ENCODE measurements at regions not wholly inside any gene's neighbourhood (a gene's known extent, or its start where the extent isn't known, plus 50 kb on each side); places are given as distances from the start of the nearest gene placed in this dataset.
"Not testable (repeated sequence)": the region's sequence is repeated elsewhere in the genome, so short reads cannot be mapped to it uniquely, and the experiment has no call there.

DNA sequence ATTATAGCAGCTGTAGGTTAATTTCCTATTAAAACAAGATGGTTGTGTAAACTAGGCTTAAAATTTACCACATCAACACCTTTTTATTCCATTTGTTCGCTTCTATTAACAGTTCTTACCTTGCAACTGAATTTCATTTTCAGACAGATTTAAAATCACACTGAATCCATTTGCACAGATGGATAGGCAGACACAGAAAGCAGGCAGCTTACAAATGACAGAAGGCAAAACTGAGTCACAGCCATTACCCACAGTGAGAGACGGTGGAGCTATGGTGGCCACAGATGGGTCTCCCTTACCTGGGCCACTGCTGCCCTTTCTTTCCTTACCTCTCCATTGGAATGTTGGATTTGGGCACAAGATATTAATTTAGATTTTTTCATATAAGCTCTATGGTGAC lies 1567.8 kb upstream of the SLC10A2 start:
- no peak for DNase-seq (ENCODE audit: low spot score)

DNA sequence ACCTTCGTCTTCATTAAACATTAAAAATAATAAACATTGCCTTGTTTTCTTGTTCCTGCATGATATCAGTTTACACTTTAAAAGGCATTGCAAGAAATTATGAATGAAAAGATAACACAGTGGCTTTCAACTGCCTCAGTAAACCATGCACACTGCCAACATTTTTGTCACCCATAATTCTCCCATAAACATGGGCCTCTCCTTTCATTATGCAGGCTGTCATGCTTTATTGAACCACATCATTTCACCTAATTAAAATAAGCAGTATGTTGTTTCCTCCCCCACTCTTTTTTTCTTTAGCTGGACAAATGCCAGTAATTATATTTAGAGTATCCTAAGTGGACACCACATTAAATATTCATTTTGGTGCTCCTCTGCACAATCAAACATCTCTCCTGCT lies 1566.5 kb upstream of the SLC10A2 start:
- DNase-seq (ENCODE audit: low spot score), result no peak

DNA sequence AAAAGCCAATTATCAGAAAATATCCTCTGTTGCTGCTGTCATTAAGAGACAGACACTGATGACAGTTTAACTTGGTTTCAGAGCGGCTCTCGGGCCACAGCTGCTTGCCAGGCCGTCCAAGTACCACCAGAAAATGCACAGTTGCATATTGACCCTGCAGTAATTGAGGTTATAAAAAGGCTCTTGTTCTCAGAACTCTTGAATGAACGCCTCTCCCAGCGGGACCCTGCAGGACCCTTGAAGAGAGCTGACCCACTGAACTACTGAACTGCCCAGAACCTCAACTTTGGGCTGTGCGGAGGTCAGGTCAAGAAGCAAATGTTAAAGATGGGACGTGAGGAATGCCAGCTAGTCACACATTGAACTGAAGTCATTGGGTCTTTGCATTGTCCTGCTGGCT lies 1559.0 kb upstream of the SLC10A2 start:
- no peak for DNase-seq (ENCODE audit: low spot score)

DNA sequence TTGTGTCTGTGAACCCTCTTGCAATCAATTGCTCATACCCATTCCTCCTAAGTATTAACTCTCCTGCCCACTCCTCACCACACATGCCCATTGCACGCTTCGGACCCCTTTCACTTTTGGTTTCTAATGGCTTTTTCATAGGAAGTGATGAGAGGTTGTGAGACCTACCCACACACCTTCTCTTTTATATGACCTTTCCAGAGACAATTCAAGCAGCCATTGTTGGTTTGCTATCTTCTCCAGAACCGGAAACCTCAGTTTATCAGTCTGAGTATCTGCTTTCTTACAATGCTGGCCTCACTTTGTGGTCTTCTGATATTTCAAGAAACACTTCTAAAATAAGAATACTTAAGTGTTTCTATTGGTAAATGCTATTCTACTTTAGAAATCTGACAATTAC lies 1550.8 kb upstream of the SLC10A2 start:
- DNase-seq (ENCODE audit: low spot score), result no peak

DNA sequence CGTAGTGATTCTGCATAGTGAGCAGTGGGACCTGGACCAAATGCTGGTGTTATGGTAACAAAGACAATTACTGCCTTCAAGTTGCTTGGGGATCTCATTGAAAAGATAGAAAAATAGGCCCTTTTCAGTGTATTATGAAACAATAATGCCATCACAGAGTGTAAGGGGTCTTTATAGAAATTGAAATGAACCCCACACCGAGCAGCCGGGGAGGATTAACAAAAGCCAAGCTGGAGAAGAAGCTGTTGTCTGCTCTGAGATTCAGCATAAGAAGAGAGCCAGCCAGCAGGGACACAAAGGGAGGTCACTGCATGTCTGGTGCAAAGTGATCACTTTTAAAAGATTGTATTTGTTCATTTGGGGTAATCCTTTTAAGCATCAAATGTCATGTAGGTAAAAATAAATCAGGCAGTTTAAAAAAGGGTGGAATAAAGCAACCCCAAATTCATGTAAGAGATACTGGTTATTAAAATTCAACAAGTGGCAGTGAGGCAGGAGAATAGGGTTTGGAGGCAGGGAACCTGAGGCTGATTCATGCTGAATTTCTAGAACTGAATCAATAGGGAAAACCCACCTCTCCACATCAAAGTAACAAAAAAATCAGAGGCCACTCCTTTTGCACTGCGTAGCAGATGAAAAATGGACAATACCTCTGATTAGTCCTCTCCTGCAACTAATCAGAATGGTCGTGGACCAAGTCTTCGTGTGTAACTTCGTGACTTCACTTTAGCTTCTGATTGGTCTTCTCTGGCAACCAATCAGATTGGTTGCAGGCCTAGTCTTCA lies 1548.3 kb upstream of the SLC10A2 start:
- no peak for DNase-seq (ENCODE audit: low spot score)

DNA sequence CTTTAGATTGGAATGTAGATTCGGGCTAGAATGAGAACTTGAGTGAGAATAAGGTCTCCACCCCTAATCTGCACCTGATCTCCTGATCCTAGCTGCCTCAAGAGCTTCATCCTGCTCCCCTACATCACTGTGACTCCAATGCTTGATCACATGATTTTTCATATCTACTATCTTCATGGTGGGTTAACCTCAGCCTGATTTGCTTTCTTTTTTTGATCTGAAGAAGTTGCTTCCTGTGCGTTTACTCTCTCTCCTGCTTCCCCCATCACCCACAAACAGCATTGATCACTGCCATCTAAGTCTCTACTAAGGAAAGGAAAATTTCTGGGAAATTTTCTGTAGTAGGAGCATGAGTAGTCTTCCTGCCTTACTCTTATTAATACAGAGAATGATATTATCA lies 1542.1 kb upstream of the SLC10A2 start:
- no peak for DNase-seq (ENCODE audit: low spot score)

DNA sequence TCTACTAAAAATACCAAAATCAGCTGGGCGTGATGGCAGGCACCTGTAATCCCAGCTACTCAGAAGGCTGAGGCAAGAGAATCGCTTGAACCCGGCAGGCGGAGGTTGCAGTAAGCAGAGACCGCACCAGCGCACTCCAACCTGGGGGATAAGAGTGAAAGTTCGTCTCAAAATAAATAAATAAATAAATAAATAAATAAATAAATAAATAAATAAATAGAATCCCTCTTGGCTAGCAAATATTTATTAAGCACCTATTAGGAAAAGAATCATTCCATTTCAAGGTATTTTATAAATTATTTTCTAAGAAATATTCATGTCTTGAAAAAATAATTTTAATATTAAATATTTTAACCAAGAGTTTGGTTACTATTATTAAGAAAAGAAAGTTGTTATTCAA lies 1539.2 kb upstream of the SLC10A2 start:
- not testable (repeated sequence) for DNase-seq (ENCODE audit: low spot score)

DNA sequence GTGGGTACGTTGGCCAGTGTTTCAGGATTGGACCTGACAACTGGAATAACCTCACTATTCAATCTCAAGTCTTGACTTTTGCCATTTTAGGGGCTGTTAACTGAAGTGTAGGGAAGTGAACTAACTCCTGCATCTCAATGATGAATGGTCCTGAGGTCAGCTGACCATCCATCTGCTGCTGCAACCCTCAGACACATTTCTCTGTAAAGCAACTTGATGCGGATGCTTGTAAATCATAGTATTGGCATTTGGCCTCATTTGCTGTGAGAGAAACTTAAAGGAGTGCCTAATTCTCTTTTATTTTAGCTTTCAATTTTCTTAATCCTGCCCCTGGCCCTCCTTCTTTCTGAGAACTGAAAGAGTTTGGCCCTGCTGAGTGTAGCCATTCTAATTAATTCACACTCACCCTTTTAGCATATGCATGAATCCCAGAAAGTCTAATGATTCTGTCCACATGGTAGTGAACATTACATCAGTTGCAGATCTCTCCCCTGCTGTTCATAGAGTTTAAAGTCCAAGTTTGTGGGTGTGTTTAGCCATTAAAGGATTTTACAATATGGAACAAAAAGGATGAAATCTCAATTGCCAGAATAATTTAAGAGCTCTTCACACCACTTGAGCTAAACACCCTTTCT lies 1531.4 kb upstream of the SLC10A2 start:
- DNase-seq (ENCODE audit: low spot score), result no peak

DNA sequence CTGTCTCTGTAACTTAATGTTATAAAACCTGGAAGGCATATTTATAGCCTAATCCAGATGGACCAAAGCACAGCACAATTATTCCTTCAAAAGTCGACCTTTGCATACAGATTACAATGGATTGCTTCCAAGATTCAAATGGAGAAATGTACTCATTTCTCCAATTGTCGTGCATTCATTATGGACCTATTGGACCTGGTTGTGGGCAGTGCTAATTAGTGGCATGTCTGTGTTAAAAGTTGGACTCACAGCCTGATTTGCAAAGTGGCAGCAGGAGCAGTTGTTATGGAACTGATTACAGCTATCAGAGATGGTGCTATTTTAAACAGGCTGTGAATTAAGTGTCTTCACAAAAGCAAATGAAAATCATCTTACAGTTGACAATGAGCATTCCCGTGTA lies 1529.3 kb upstream of the SLC10A2 start:
- DNase-seq (ENCODE audit: low spot score), result no peak

DNA sequence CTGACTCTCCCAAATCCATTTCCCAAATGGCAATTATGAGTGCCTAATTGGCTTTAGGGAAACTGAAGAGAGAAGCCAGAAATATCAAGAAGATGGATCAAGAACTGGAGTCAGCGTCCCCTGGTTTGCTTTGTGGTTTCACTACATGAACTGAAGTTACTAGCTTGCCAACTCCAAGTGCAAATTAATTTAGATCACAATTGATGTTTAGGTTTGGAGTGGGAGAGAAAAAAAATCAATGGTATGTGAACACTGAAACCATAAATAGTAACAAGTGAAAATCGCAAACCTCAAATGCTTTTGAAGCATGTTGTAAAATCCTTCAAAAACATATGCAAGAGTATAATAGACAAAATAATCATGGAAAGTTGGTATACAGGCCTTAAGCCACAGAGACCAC lies 1528.6 kb upstream of the SLC10A2 start:
- DNase-seq (ENCODE audit: low spot score), result no peak

DNA sequence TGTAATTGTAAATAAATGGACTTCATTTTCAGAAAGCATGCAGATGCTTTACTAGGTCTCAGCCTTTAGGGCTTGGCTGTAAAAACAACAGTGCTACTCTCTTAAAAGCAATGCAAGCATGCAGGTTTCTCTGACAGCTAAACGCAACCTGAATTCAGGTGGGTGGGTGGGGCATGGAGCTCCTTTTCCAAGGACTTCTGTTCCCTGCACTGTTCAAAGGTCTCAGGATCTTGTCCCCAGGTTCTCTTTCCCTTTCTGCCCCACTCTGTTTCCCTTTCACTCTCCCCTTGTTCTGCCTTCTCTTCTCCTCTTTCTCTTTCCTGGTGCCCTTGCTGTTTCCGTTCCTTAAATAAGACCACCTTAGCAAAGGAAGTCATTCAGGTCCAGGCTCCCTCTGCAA lies 1527.5 kb upstream of the SLC10A2 start:
- DNase-seq (ENCODE audit: low spot score), result no peak

DNA sequence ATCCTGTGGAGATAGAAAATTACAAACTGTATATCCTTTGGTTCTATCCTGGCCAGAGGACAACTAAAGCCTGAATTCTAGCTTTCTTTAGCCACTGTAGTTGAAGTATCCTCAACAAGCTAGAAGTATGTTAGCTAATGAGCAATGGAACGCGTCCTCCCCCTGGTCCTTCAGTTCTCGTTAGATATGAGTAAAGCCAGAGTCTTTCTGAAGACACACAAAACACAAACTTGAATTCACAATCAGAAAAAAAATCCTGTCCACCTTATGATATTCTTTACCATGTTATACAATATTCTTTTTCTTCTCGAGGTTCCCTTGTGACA lies 1527.0 kb upstream of the SLC10A2 start:
- DNase-seq (ENCODE audit: low spot score), result no peak

DNA sequence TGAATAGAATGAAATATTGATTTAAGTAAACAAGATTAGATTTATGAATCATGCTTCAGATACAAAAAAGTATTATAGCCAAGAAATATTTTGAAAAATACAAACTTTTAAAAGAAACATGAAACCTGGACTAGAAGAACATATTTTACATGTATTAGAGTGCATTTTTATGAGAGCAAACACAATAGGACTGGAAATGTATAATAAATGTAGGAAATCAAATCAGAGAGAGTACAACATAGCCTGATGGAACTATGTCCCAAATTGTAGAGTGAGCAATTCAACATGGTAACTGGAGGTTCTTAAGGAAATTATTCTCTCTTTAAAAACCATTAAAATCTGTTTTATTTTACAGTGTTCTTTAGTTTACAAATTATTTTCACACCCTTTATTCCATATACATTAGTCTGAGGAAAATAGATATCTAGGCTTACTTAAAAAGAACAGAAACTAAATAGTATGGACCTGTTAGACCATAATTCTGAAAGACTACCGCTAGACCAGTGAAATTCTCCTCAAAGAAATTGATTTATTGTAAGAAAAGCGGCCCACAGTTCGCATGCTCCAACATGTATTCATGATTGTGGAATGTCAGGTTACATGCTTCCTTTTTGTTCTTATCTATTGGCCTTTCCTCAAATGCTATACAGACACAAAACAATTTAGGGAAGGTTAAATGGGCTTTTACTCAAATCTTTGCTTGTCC lies 1526.5 kb upstream of the SLC10A2 start:
- no peak for DNase-seq (ENCODE audit: low spot score)

DNA sequence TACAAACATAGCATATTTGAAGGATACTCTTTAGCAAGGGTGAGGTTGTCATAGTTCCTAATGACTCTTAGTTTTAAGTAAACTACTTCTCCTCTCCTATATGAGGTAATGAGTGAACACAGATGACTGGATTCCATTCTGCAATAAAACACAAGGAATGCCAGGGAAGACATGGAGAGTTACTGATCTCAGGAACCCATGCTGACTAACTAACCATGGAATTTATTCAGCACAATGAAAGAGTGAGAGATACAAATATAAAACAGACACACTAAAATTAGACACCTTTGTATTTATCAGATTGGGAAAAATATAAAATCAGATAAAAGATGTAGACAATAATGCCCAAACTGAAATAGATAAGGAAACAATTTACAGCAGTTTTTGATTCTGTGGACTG lies 1525.9 kb upstream of the SLC10A2 start:
- DNase-seq (ENCODE audit: low spot score), result no peak

DNA sequence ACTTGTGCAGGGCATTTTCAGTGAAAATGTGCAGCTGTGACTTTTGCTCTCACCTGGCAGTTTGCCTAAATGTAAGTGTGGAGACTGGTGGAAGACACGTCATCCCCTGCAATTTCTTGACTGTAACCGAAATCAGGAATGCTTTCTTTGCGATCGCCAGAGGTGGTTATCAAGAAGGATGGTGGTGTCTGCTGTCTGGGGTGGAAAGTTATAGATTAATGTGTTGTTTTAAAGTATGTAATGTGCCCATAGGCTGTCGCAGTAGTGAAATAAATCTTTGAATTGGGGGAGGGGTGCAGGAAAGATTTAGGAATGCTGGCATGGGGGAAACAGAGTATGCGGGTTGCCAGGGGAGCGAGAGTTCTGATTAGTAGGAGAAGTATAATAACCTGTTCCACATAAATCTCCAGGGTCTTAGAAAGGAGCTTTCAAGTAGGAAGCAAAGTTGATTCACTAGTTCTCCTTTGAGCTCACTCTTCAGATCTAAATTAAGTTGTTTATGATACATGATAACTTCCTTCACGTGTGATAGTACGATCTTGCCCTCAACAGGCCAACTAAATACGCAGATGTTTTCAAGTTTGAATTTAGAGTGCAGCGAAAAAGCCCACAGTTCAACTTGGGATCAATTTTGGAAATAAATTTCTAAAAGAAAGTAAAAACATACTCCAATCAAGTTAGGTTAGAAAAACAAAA lies 1520.0 kb upstream of the SLC10A2 start:
- no peak for DNase-seq (ENCODE audit: low spot score)

DNA sequence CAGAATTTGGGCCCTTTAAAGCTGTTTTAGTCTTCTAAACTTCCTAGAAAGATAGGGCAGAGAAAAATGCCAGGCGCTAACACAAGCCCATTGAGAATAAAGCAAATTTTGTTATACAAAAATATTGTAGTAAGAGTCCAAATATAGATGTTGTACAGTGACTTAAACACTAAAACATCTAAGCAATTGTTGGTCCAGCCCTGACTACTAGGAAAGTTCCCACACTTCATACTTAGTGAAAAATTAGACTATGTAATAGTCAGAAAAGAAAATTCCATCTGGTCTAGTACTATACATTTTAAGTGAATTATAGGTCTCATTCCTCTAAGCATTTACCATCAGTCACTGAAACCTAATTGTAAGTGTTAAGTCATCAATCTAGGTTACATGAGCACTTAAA lies 1518.3 kb upstream of the SLC10A2 start:
- DNase-seq (ENCODE audit: low spot score), result no peak

DNA sequence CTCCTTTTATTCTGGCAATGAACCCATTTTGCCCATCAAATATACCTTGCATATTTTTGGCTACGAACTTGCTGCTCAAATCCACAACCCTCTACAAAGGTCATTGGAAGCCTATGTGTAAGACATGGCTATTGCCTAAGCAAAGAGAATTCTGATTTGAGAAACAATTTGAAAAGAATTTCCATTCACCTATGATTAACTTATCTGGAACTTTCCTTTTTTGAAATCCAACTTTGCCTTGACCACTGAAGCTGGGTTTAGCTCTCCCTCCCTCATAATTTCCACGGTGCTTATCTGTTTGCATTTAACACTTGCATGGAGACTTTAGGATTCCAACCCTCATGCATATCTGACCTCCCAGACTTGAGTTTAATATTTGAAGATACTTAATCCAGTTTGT lies 1514.7 kb upstream of the SLC10A2 start:
- DNase-seq (ENCODE audit: low spot score), result no peak

DNA sequence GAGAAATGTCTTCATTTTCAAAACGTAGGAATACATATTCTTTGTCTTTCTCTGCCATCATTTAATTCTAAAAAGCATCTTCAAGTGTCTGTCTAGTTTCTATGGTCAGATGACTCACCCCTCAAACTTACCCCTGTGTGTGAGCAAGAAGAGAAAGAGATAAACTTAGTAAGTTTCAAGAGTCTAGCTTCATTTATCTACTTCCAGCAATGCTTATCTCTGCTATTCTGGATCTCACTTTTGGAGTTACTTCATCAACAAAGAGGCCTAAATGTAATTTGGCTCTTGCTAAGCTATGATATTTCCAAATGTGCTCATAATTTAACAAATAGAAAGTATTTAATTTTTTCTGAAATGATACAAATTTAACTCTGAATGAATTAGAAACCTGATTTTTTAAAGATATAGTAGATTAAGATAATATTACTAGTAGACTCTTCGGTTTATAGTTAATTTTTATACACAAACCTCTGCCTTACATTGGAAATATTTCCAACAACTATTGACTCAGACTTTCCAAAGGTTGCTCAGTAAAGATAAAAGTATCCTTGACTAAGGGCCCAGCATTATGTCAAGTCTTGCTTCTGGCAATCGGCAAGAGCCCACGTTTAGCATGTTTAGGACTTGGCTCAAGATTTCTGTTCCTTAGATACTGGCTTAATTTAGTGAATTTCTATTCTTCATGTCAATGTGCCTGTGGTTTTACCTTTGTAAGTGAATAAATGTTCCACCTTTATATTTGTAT lies 1511.0 kb upstream of the SLC10A2 start:
- DNase-seq (ENCODE audit: low spot score), result no peak

DNA sequence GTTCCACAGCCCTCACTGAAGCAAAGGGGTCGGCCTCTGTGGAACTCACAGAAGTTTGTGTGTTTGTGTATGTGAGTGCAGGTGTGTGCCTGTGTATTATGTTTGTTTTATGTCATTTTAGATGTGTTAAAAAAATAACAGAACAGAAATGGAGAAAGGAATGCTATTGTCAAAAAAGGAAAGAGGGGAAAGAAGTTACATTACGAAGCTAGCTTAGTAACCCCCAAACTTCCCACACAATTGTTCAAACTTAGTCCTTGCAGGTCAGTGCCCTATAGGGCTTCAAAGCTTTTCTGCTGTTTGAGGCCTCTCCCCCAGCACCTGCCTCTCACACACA lies 1505.6 kb upstream of the SLC10A2 start:
- DNase-seq (ENCODE audit: low spot score), result no peak

DNA sequence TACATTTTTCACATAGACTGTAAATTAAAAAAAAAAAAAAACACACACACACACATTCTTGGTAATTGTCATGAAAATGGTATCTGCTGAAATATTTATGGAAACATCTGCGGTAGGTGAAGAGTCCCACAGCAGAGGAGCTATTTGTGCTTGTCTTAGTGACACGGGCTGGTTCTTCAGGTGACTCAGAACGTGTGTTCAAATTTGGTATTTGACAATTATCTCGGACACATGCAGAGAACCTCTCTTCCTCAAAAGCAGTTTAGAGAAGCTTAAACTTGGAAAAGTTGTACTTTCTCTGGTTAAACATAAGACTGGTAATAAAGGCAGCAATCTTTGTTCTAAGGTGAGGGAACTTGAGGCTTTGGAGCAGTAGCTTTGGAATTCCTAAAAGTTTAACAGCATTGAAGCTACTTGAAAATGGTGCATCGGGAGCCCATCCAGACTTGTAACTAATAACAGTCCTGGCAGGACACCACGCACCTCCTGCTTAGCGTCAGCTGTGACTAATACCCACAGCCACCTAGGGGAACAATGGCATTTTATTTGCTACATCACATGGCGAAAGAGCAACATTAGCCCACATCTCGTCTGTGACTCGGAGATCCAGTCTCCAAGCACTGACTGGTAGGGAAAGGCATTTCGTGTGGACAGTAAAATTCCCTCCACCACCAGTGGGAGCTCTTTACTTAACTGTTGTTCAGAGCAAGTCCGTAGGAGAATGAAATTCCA lies 1505.1 kb upstream of the SLC10A2 start:
- peak; percentile 78 for DNase-seq (ENCODE audit: low spot score)

DNA sequence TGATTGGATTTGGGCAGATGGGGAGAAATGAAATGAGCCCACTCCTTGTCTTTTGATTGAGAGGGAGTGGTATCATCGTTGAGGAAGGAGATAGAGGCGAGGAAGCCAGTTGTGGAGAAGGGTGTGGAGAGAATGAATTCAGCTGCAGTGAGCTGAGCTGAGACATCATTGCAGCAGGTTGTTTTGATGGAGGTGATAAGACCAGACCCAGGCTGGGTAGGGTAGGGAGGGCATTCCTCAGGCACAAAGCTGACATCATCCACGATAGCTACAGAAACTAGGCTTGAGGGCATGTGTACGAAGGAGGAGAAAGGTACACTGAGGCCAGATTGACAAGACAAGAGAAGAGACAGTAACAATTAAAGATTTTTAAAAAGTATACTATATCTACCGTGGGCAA lies 1500.9 kb upstream of the SLC10A2 start:
- no peak for DNase-seq (ENCODE audit: low spot score)

DNA sequence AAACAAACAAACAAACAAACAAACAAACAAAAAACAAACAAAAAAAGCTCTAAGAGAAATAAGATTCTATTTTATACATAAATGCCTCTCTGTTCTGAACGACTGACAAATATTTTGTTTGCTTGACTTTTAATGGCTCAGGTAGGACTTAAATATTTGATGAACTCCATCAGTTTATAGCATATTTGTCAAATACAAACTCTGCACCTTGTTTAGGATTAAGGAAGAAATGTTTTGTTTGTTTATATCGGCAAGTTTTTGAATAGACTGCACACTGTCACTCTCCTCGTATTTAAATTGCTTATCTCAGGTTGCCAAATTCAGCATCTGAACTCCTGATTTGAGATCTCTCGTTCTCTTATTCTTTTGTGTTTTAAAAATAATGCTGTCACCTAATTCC lies 1499.7 kb upstream of the SLC10A2 start:
- DNase-seq (ENCODE audit: low spot score), result no peak
